CD8-positive, alpha-beta memory T cell (primary cell): ENCODE measurements at regions not wholly inside any gene's neighbourhood (a gene's known extent, or its start where the extent isn't known, plus 50 kb on each side); places are given as distances from the start of the nearest gene placed in this dataset.

Experiments
- CTCF ChIA-PET: fragments of 350-600 bp; sonication (Branson Sonifier 250); formaldehyde crosslinking; loops from one replicate; lab custom pipeline; 2021; ENCODE audit warnings: antibody characterized with exemption; lab: Charles Lee
- POLR2A ChIA-PET: fragments of 350-600 bp; sonication (Branson Sonifier 250); formaldehyde crosslinking; loops from one replicate; lab custom pipeline; 2021; ENCODE audit warnings: antibody characterized with exemption; lab: Charles Lee
- DNase-seq, 5 donors: peaks; one replicate each; pipeline versions ENCODE4 v3.0.0 to v3.0.0-alpha.2; 2020 to 2022; ENCODE audit warnings: mixed read lengths in 1 of 5
- H3K27ac ChIP-seq: one replicate; pipeline ENCODE4 v1.7.0; 2013; ENCODE audit warnings: low read depth, mild to moderate bottlenecking, low read length, moderate library complexity
- H3K27me3 ChIP-seq: 2 replicates; pipeline ENCODE4 v1.7.0; 2013; ENCODE audit warnings: low read length, mild to moderate bottlenecking; ENCODE audit not compliant: insufficient read depth, poor library complexity, severe bottlenecking
- H3K36me3 ChIP-seq: 2 replicates; pipeline ENCODE4 v1.7.0; 2013; ENCODE audit warnings: mild to moderate bottlenecking, low read length, moderate library complexity; ENCODE audit not compliant: insufficient read depth
- H3K4me1 ChIP-seq: 2 replicates; pipeline ENCODE4 v1.7.0; 2013; ENCODE audit warnings: mild to moderate bottlenecking, low read length, moderate library complexity; ENCODE audit not compliant: insufficient read depth
- H3K4me3 ChIP-seq: 2 replicates; pipeline ENCODE4 v1.7.0; 2013; ENCODE audit warnings: mild to moderate bottlenecking, low read length
- H3K9me3 ChIP-seq: 2 replicates; pipeline ENCODE4 v1.7.0; 2013; ENCODE audit warnings: mild to moderate bottlenecking, low read length
- H3K27ac Mint-ChIP-seq, 8 donors: one replicate each; pipeline ENCODE4 v1.8.0; 2020 to 2021; ENCODE audit warnings: mixed read lengths in 8 of 8, mild to moderate bottlenecking in 6 of 8, inconsistent platforms in 3 of 8, moderate library complexity in 3 of 8
- H3K27me3 Mint-ChIP-seq, 2 donors: one replicate each; pipeline ENCODE4 v1.8.0; 2020 to 2021; ENCODE audit warnings: mixed read lengths in 2 of 2, mild to moderate bottlenecking in 1 of 2, moderate library complexity in 1 of 2
- H3K36me3 Mint-ChIP-seq, 3 donors: one replicate each; pipeline ENCODE4 v1.8.0; 2020 to 2021; ENCODE audit warnings: mixed read lengths in 3 of 3, inconsistent platforms in 1 of 3, mild to moderate bottlenecking in 1 of 3
- H3K4me1 Mint-ChIP-seq, 3 donors: one replicate each; pipeline ENCODE4 v1.8.0; 2020 to 2021; ENCODE audit warnings: mixed read lengths in 3 of 3, inconsistent platforms in 1 of 3, mild to moderate bottlenecking in 1 of 3
- H3K4me3 Mint-ChIP-seq, 7 donors: one replicate each; pipeline ENCODE4 v1.8.0; 2020 to 2021; ENCODE audit warnings: mixed read lengths in 7 of 7, mild to moderate bottlenecking in 6 of 7, moderate library complexity in 4 of 7, inconsistent platforms in 2 of 7
- H3K9me3 Mint-ChIP-seq, 5 donors: one replicate each; pipeline ENCODE4 v1.8.0; 2020 to 2022; ENCODE audit warnings: mixed read lengths in 5 of 5, mild to moderate bottlenecking in 3 of 5, moderate library complexity in 2 of 5, inconsistent platforms in 1 of 5

DNA sequence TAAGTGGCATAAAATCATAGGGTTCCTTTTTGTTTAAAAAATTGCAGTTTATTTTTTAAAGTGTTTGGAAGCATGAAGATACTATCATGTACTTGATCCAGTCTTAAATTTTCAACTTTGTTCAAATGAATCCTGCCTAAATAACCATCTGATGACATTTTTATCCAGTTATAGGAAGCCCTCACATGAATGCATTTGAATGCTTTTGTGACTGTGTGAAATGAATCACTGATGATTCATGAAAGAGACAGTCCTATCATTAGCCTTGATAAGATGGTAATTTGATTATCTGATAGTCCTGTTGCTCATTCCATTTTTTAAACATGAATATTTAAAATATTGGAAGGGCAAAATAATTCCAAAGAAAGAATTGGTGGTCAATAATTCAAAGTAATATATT lies 401.9 kb upstream of the ROBO2 start:
- Histone ChIP-seq H3K27ac (no peak overlapping the region), H3K27me3 (no peaks in the 10 kb centered on the region), H3K36me3 (no peaks in the 10 kb centered on the region), H3K4me1 (no peaks in the 10 kb centered on the region), H3K9me3 (no peaks in the 10 kb centered on the region), H3K4me3 (no peak overlapping the region)
- no peak for DNase-seq
- no peaks in the 10 kb centered on the region for H3K36me3 Mint-ChIP-seq
- H3K27ac Mint-ChIP-seq, result no peak overlapping the region
- H3K9me3 Mint-ChIP-seq, result peaks cover 7 to 19% (median 12%) of the 10 kb centered on the region in 5 donors
- ChIA-PET CTCF (no interaction called here), POLR2A (no interaction called here)
- no peaks in the 10 kb centered on the region for H3K27me3 Mint-ChIP-seq
- no peak overlapping the region for H3K4me3 Mint-ChIP-seq
- no peaks in the 10 kb centered on the region for H3K4me1 Mint-ChIP-seq

DNA sequence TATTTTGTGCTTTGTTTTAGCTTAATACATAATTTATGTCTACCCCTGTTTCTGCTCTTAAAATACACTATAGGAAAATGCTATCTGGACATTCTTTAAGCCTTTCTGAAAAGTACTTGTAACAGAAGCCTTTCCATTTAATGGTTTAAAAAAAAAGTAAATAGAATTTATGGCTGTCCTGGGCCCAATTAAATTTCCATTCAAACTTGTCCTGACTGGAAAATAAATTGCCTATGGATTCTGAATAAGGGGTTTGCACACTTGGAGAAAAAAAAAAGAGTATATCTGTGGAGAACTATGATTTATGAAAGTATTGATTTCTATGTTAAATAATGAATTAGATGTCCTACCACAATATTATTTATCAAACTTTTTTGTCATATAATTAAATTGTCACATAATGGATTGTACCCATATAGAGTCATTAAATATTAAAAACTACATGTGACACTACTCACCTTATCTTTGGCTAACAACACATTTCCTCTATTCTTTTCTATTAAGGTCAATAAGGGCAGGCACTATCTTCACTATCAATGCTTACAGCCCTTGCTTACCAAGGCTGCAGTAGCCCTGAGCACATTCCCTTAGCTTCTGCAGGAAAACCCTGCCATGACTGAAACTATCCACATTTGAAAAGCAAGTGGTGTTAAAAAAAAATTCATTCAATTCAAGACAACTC lies 396.1 kb upstream of the ROBO2 start:
- Mint-ChIP-seq H3K27ac (no peak overlapping the region), H3K9me3 (peaks cover 5 to 23% (median 17%) of the 10 kb centered on the region in 5 donors), H3K27me3 (no peaks in the 10 kb centered on the region), H3K36me3 (no peaks in the 10 kb centered on the region), H3K4me1 (no peaks in the 10 kb centered on the region), H3K4me3 (no peak overlapping the region)
- Histone ChIP-seq H3K4me1 (no peaks in the 10 kb centered on the region), H3K27me3 (no peaks in the 10 kb centered on the region), H3K27ac (no peak overlapping the region), H3K36me3 (no peaks in the 10 kb centered on the region), H3K9me3 (no peaks in the 10 kb centered on the region), H3K4me3 (no peak overlapping the region)
- DNase-seq, result no peak
- POLR2A ChIA-PET, result no interaction called here
- CTCF ChIA-PET, result no interaction called here

DNA sequence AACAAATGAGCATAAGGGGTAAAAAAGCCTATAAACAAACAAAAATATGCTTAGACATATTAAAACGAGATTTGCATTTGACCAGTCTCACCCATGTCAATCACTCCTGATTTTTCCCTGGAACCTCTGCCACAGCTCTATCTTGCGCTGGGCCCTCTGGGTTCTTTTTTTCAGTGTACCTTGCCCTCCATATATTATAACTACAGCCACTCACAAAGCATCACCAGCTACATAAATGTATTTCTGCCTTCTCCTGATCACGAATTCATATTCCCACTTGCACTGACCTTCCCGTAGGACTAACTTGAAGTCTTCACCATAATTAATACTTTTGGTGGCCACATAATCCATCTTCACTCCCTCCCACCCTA lies 395.6 kb upstream of the ROBO2 start:
- no peak overlapping the region for H3K4me3 ChIP-seq
- H3K36me3 Mint-ChIP-seq, result no peaks in the 10 kb centered on the region
- POLR2A ChIA-PET, result no interaction called here
- H3K4me3 Mint-ChIP-seq, result no peak overlapping the region
- H3K4me1 ChIP-seq, result no peaks in the 10 kb centered on the region
- no peaks in the 10 kb centered on the region for H3K4me1 Mint-ChIP-seq
- no peaks in the 10 kb centered on the region for H3K27me3 Mint-ChIP-seq
- H3K27me3 ChIP-seq, result no peaks in the 10 kb centered on the region
- CTCF ChIA-PET, result no interaction called here
- H3K27ac ChIP-seq, result no peak overlapping the region
- DNase-seq, result no peak
- no peak overlapping the region for H3K27ac Mint-ChIP-seq
- peaks cover 5 to 23% (median 17%) of the 10 kb centered on the region in 5 donors for H3K9me3 Mint-ChIP-seq
- no peaks in the 10 kb centered on the region for H3K9me3 ChIP-seq
- H3K36me3 ChIP-seq, result no peaks in the 10 kb centered on the region

DNA sequence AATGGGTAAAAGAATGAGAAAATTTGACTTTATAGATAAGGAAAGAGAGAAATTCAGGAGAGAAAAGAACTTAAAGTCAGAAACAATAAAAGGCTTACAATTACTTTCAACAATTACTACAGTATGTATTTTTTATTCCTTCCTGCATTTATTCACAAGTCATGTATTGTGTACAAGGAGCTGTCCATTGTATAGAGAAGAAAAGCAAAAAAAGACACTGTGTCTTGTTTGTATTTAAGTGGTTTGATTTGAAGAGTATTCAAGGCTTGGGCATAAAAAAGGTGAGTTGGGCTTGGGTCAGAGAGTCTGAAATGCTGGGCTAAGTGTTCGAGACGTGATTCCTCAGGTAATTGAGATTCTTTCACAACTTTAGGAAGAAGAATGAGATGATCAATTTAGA lies 394.2 kb upstream of the ROBO2 start:
- H3K4me1 ChIP-seq, result no peaks in the 10 kb centered on the region
- CTCF ChIA-PET, result no interaction called here

DNA sequence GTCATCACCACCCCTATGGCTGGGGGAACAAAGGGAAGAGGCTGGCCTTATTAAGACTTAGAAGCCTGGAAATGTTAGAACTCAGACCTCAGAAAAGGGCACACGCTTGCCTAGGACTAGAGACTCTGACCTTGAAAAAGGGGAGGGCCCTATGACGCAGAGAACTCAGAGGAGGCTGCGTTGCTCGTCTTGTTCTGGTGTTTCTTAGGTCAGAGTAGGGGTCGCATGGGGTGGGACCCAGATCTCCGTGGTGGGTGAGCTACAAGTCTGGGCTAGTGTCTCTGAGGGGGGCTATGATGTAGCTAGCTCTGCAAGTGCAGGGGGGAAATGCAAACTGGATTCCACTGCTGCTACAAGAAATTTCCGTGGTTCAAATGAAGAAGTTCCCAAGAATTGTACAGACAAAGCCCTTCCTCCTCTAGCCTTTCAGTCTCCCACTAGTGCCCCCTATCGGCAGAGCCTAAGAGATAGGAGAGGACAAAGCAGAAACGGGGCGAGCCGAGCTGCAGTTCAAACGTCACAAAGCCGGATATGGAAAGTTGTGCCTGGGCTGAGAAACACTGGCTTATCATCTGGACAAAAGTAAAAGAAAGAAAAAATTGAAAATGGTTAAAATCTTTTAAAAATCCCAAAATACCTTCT lies 392.9 kb upstream of the ROBO2 start:
- CTCF ChIA-PET, result no interaction called here
- Histone ChIP-seq H3K9me3 (no peaks in the 10 kb centered on the region), H3K4me3 (no peak overlapping the region), H3K27me3 (no peaks in the 10 kb centered on the region), H3K4me1 (no peaks in the 10 kb centered on the region), H3K27ac (no peak overlapping the region), H3K36me3 (no peaks in the 10 kb centered on the region)
- no peaks in the 10 kb centered on the region for H3K27me3 Mint-ChIP-seq
- H3K27ac Mint-ChIP-seq, result no peak overlapping the region
- H3K4me1 Mint-ChIP-seq, result no peaks in the 10 kb centered on the region
- no peak for DNase-seq
- H3K36me3 Mint-ChIP-seq, result no peaks in the 10 kb centered on the region
- POLR2A ChIA-PET, result no interaction called here
- H3K9me3 Mint-ChIP-seq, result peaks cover 3 to 23% (median 15%) of the 10 kb centered on the region in 5 donors
- no peak overlapping the region for H3K4me3 Mint-ChIP-seq

More for the DNA sequence above, 394.2 kb upstream of the ROBO2 start:
- Mint-ChIP-seq H3K27ac (no peak overlapping the region), H3K4me3 (no peak overlapping the region), H3K36me3 (no peaks in the 10 kb centered on the region), H3K9me3 (peaks cover 3 to 17% (median 10%) of the 10 kb centered on the region in 5 donors), H3K4me1 (no peaks in the 10 kb centered on the region), H3K27me3 (no peaks in the 10 kb centered on the region)
- Histone ChIP-seq H3K27ac (no peak overlapping the region), H3K27me3 (no peaks in the 10 kb centered on the region), H3K4me3 (no peak overlapping the region), H3K9me3 (no peaks in the 10 kb centered on the region), H3K36me3 (no peaks in the 10 kb centered on the region)
- POLR2A ChIA-PET, result no interaction called here
- no peak for DNase-seq

DNA sequence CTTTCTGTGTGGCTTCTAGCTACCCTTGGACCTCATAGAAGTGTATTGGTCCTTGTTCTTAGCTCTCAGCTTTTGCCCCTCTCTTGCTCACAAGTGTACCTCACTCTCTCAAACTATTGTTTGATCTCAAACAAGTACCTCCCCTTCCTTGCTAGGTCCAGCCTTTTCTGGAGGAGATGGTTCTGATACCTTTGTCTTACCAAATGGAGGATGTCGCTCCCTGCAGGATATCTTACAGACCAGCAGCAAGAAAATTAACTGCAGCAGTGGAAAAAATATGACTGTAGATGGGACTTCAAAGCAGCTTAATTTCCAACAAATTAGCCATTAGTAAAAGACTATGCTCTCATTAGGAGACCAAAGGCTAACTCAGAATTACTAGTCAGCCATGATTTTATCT lies 388.1 kb upstream of the ROBO2 start:
- no peaks in the 10 kb centered on the region for H3K9me3 ChIP-seq
- ChIA-PET POLR2A (no interaction called here), CTCF (no interaction called here)
- DNase-seq, result no peak
- H3K27ac Mint-ChIP-seq, result no peak overlapping the region
- H3K27ac ChIP-seq, result no peak overlapping the region
- H3K4me1 Mint-ChIP-seq, result no peaks in the 10 kb centered on the region
- no peak overlapping the region for H3K4me3 Mint-ChIP-seq
- no peaks in the 10 kb centered on the region for H3K27me3 Mint-ChIP-seq
- H3K4me3 ChIP-seq, result no peak overlapping the region
- no peaks in the 10 kb centered on the region for H3K4me1 ChIP-seq
- H3K9me3 Mint-ChIP-seq, result peaks cover 0 to 22% (median 4%) of the 10 kb centered on the region in 5 donors
- H3K36me3 Mint-ChIP-seq, result no peaks in the 10 kb centered on the region
- no peaks in the 10 kb centered on the region for H3K36me3 ChIP-seq
- no peaks in the 10 kb centered on the region for H3K27me3 ChIP-seq

DNA sequence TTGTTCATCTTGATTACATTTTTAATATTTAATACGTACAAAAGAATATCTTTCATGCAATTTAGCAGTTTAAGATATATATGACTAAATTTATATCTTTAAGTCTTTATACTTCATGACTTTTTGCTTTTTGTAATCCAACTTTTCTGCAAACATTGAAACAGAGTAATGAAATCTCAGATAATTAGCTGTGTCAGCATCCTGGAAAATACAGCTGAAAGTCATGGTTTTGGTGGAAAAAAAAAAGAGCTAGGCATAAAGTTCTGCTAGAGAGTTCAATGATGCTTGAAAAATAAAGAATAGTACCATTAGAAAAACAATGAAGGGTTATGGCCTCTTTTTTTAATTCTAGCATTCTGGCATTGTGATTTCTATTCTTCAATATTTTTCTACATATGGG lies 387.4 kb upstream of the ROBO2 start:
- Histone ChIP-seq H3K4me1 (no peaks in the 10 kb centered on the region), H3K9me3 (no peaks in the 10 kb centered on the region), H3K27me3 (no peaks in the 10 kb centered on the region), H3K27ac (no peak overlapping the region), H3K4me3 (no peak overlapping the region), H3K36me3 (no peaks in the 10 kb centered on the region)
- Mint-ChIP-seq H3K4me1 (no peaks in the 10 kb centered on the region), H3K9me3 (peaks cover 0 to 20% (median under 1%) of the 10 kb centered on the region in 5 donors), H3K27me3 (no peaks in the 10 kb centered on the region), H3K4me3 (no peak overlapping the region), H3K36me3 (no peaks in the 10 kb centered on the region), H3K27ac (no peak overlapping the region)
- DNase-seq, result no peak
- ChIA-PET POLR2A (no interaction called here), CTCF (no interaction called here)

DNA sequence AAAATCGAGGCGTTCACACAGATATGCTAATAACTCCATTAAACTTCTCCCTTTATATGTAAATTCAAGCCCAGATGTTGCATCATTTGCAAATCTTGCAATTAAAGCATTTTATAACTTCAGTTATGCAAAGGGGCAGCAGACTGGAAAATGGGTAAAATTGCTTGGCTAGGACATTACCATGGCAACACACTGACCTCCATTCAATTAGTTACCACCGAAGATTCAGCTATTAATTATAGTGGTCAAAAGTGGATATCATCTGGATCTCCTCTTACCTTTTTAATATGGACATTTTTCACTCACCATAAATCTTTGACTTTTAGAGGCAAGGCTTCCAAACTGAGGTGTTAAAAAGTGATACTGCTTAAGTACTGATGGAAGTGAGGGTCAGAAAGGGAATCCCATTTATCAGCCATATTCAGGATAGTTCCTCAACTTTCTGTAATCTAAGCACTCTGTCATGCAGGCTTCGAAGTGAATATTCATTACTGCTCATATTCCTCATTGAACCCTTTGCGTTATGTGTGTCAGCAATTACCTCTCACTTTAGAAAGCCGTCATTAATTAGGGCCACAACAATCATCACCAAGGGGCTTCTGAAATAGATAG lies 386.2 kb upstream of the ROBO2 start:
- Histone ChIP-seq H3K27ac (no peak overlapping the region), H3K27me3 (no peaks in the 10 kb centered on the region), H3K4me3 (no peak overlapping the region), H3K9me3 (no peaks in the 10 kb centered on the region), H3K4me1 (no peaks in the 10 kb centered on the region), H3K36me3 (no peaks in the 10 kb centered on the region)
- Mint-ChIP-seq H3K27me3 (no peaks in the 10 kb centered on the region), H3K27ac (no peak overlapping the region), H3K4me3 (no peak overlapping the region), H3K9me3 (peaks cover 0 to 18% (median 2%) of the 10 kb centered on the region in 5 donors), H3K36me3 (no peaks in the 10 kb centered on the region), H3K4me1 (no peaks in the 10 kb centered on the region)
- POLR2A ChIA-PET, result no interaction called here
- CTCF ChIA-PET, result no interaction called here
- DNase-seq, result no peak
